ENCODE measurements at regions not wholly inside any gene's neighbourhood (a gene's known extent, or its start where the extent isn't known, plus 50 kb on each side); places are given as distances from the start of the nearest gene placed in this dataset.

DNA sequence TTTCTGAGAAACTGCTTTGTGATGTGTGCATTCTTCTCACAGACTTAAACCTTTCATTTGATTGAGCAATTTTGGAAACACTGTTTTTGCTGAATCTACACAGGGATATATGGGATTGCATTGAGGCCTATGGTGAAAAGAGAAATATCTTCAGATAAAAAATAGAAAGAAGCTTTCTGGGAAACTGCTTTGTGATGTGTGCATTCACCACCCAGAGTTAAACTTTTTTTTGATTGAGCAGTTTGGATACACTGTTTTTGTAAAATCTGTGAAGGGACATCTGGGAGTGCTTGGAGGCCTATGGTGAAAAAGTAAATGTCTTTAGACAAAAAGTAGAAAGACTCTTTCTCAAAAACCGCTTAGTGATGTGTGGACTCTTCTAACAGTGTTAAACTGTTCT is 1683.8 kb downstream of the UQCRFS1 start:
- TF ChIP-seq, protein P1, sequence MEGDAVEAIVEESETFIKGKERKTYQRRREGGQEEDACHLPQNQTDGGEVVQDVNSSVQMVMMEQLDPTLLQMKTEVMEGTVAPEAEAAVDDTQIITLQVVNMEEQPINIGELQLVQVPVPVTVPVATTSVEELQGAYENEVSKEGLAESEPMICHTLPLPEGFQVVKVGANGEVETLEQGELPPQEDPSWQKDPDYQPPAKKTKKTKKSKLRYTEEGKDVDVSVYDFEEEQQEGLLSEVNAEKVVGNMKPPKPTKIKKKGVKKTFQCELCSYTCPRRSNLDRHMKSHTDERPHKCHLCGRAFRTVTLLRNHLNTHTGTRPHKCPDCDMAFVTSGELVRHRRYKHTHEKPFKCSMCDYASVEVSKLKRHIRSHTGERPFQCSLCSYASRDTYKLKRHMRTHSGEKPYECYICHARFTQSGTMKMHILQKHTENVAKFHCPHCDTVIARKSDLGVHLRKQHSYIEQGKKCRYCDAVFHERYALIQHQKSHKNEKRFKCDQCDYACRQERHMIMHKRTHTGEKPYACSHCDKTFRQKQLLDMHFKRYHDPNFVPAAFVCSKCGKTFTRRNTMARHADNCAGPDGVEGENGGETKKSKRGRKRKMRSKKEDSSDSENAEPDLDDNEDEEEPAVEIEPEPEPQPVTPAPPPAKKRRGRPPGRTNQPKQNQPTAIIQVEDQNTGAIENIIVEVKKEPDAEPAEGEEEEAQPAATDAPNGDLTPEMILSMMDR (IDR thresholded peaks at IDR 0.05) = no peak
- no peak for TF ChIP-seq POLR2A (IDR thresholded peaks at IDR 0.05)
- no peak overlapping the region for H3K27ac ChIP-seq
- H3K36me3 ChIP-seq = no peaks in the 10 kb centered on the region

DNA sequence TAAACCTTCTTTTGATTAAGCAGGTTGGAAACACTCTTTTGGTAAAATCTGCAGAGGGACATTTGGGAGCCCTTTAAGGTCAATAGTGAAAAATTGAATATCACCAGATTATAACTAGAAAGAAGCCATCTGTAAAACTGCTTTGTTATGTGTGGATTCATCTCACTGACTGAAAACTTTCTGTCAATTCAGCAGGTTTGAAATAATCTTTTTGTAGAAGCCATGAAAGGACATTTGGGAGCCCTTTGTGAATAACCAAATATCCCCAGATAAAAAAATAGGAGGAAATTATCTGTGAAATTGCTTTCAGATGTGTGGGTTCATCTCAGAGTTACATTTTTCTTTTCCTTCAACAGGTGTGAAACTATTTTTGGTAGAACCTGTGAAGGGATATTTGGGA is 1690.7 kb downstream of the UQCRFS1 start:
- no peaks in the 10 kb centered on the region for H3K4me1 ChIP-seq
- no peak for DNase-seq
- peaks cover 0 to 22% (median 0%) of the 10 kb centered on the region in 4 donors for H3K9me3 ChIP-seq
- no peaks in the 10 kb centered on the region for H3K36me3 ChIP-seq
- H3K27me3 ChIP-seq = no peaks in the 10 kb centered on the region
- no peak for TF ChIP-seq POLR2A (IDR thresholded peaks at IDR 0.05)
- TF ChIP-seq, protein P1 (IDR thresholded peaks at IDR 0.05) = no peak
- no peak overlapping the region for H3K4me3 ChIP-seq
- no peak overlapping the region for H3K27ac ChIP-seq

More for the DNA sequence above, 1683.8 kb downstream of the UQCRFS1 start:
- H3K4me3 ChIP-seq = no peak overlapping the region
- H3K9me3 ChIP-seq = peaks cover 0 to 67% (median 0%) of the 10 kb centered on the region in 4 donors
- H3K4me1 ChIP-seq = no peaks in the 10 kb centered on the region
- no peaks in the 10 kb centered on the region for H3K27me3 ChIP-seq
- no peak for DNase-seq
